GM12878 (cell line): ENCODE measurements at regions not wholly inside any gene's neighbourhood (a gene's known extent, or its start where the extent isn't known, plus 50 kb on each side); places are given as distances from the start of the nearest gene placed in this dataset.
"Not testable (repeated sequence)": the region's sequence is repeated elsewhere in the genome, so short reads cannot be mapped to it uniquely, and the experiment has no call there.

Experiments used
- ATAC-seq: fragments of 200-7000 bp; cut with Tn5 transposase; 3 replicates; pipeline ENCODE4 v1.9.1; 2020; ENCODE audit warnings: mild to moderate bottlenecking, moderate library complexity
- BruUV-seq: library from RNA; stranded (reverse); fragments of 400-500 nt; replicated peaks from 2 replicates; lab custom pipeline; 2021; lab: Mats Ljungman, UMichigan
- CTCF ChIA-PET: fragments of 300-600 bp; sonication (Branson Sonifier 250); formaldehyde crosslinking; extraction: SDS; loops from one replicate; lab custom pipeline; 2021; ENCODE audit warnings: inconsistent platforms; lab: Yijun Ruan, JAX
- POLR2A ChIA-PET: fragments of 350-600 bp; formaldehyde crosslinking; extraction: SDS; loops from one replicate; lab custom pipeline; 2021; ENCODE audit warnings: inconsistent platforms; lab: Charles Lee
- RAD21 ChIA-PET: fragments of 300-600 bp; sonication (Branson Sonifier 250); formaldehyde crosslinking; loops from one replicate; lab custom pipeline; 2023; ENCODE audit warnings: antibody characterized with exemption; ENCODE audit not compliant: unreplicated experiment; lab: Charles Lee
- SMC1A ChIA-PET: fragments of 300-600 bp; sonication (Branson Sonifier 250); formaldehyde crosslinking; loops from one replicate; lab custom pipeline; 2023; ENCODE audit not compliant: unreplicated experiment, uncharacterized antibody; lab: Charles Lee
- DNase-seq: peaks from one replicate; pipeline ENCODE4 v3.0.0-alpha.2; 2011; ENCODE audit warnings: low read depth, low spot score
- FAIRE-seq: peaks from 3 replicates; lab custom pipeline; 2011; peaks lifted over from hg19 to GRCh38; lab: Jason Lieb, UNC
- H2AFZ ChIP-seq: 2 replicates; pipeline ENCODE4 v1.6.0; 2011; ENCODE audit warnings: low read depth, low read length, control low read depth; ENCODE audit not compliant: control insufficient read depth
- H3K27ac ChIP-seq: 2 replicates; pipeline ENCODE4 v1.5.1; 2011; ENCODE audit warnings: control low read depth; ENCODE audit not compliant: control insufficient read depth, insufficient read depth
- H3K27me3 ChIP-seq, 2 experiments: replicated peaks in 1 of 2; 2 replicates each; pipeline versions ENCODE4 v1.6.0 to v1.6.1; 2011; ENCODE audit warnings: low read length in 1 of 2; ENCODE audit not compliant: control insufficient read depth in 2 of 2, insufficient read depth in 2 of 2
- H3K36me3 ChIP-seq, 2 experiments: 2 replicates each; pipeline ENCODE4 v1.5.1; 2011; ENCODE audit warnings: low read length in 1 of 2; ENCODE audit not compliant: control insufficient read depth in 2 of 2, insufficient read depth in 2 of 2
- H3K4me1 ChIP-seq: 2 replicates; pipeline ENCODE4 v1.6.1; 2011; ENCODE audit warnings: mild to moderate bottlenecking, low read length, moderate library complexity, mixed read lengths; ENCODE audit not compliant: control insufficient read depth, insufficient read depth
- H3K4me2 ChIP-seq: 2 replicates; pipeline ENCODE4 v1.6.0; 2011; ENCODE audit warnings: control low read depth; ENCODE audit not compliant: control insufficient read depth, insufficient read depth
- H3K4me3 ChIP-seq: fragments of 200-600 bp; sonication (generic); 2 replicates; pipeline ENCODE4 v1.5.1; 2016
- H3K79me2 ChIP-seq: 2 replicates; pipeline ENCODE4 v1.6.0; 2011; ENCODE audit warnings: low read length; ENCODE audit not compliant: control insufficient read depth, insufficient read depth
- H3K9ac ChIP-seq: 2 replicates; pipeline ENCODE4 v1.8.0; 2011; ENCODE audit warnings: low read length, control low read depth, mixed read lengths; ENCODE audit not compliant: control insufficient read depth, insufficient read depth
- H3K9me3 ChIP-seq: replicated peaks from 3 replicates; pipeline ENCODE4 v1.5.1; 2011; ENCODE audit warnings: mild to moderate bottlenecking, low read length; ENCODE audit not compliant: control insufficient read depth, insufficient read depth
- H4K20me1 ChIP-seq: 2 replicates; pipeline ENCODE4 v1.6.0; 2011; ENCODE audit not compliant: control insufficient read depth, insufficient read depth
- ATF2 ChIP-seq: IDR thresholded peaks from 2 replicates; pipeline ENCODE4 v1.6.1; 2012; ENCODE audit warnings: low read length, inconsistent platforms
- DPF2 ChIP-seq: fragments of 450-650 bp; IDR thresholded peaks from 2 replicates; pipeline ENCODE4 v1.6.1; 2017; ENCODE audit warnings: mild to moderate bottlenecking
- IKZF2 ChIP-seq, 2 experiments: fragments of 450-650 bp; IDR thresholded peaks; 2 replicates each; pipeline ENCODE4 v1.6.1; 2017; ENCODE audit warnings: mild to moderate bottlenecking in 2 of 2, moderate library complexity in 2 of 2
- NFXL1 ChIP-seq: fragments of 450-650 bp; IDR thresholded peaks from 2 replicates; pipeline ENCODE4 v1.6.1; 2017; ENCODE audit warnings: antibody characterized with exemption, mild to moderate bottlenecking, borderline replicate concordance
- ZBTB33 ChIP-seq: fragments of 450-650 bp; IDR thresholded peaks from 2 replicates; pipeline ENCODE4 v1.6.1; 2017; ENCODE audit warnings: mild to moderate bottlenecking
- ZNF592 ChIP-seq: fragments of 450-650 bp; IDR thresholded peaks from 2 replicates; pipeline ENCODE4 v1.6.1; 2017; ENCODE audit warnings: mild to moderate bottlenecking, moderate library complexity
- WGBS: methylation state at CpG from one replicate; pipeline ENCODE4 v1.1.6; 2016; ENCODE audit warnings: low lambda C conversion rate; ENCODE audit not compliant: insufficient replicate concordance, insufficient coverage; ENCODE audit errors: missing lambda C conversion rate; 5-methylcytosine and 5-hydroxymethylcytosine counted together
- in situ Hi-C: fragments of 300-500 bp; cut with MboI; formaldehyde crosslinking; loops from 9 replicates; pipeline ENCODE4 v1.14.3; 2018; ENCODE audit warnings: mixed read lengths
- intact Hi-C: fragments of 100-400 bp; cut with micrococcal nuclease; formaldehyde crosslinking; loops from one replicate; pipeline ENCODE4 v1.14.2; 2022; ENCODE audit not compliant: unreplicated experiment

DNA sequence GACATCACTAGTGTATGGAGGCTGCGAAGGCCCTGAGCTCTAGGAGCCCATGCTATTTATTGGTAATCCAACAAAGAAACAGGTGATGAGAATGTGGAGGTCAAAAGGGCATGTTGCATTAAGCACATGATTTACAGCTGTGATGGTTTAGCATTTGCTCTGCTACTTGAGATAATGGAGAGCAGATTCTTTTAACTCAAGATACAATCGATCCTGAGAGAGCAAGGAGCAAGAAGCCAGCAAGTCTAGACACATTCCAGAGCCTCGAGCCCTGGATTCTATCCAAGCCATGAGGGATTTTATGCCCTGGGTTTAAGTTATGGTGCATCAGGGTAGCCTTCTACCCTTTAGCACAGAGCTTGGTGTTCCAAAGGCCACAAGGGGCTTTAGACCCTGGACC is 85.3 kb upstream of the KCNMA1 start:
- in situ Hi-C loops, H3K79me2 ChIP-seq, H4K20me1 ChIP-seq, DNase-seq, H3K4me2 ChIP-seq, H3K4me3 ChIP-seq, H3K36me3 ChIP-seq, H3K27me3 ChIP-seq, H3K27ac ChIP-seq, H3K9ac ChIP-seq, H2AFZ ChIP-seq, ATAC-seq, intact Hi-C loops, H3K9me3 ChIP-seq, BruUV-seq, H3K4me1 ChIP-seq, FAIRE-seq: not testable (repeated sequence)
- ChIA-PET SMC1A (interaction anchor here (1.0 to 1.6 kb wide), 6 partner anchors 10 to 115 kb away, joined by 3 to 4 read pairs (median 4); no protein-coding TSS in a partner anchor), RAD21 (interaction anchor here (1.0 to 1.2 kb wide), 2 partner anchors 34 to 114 kb away, joined by 3 read pairs; no protein-coding TSS in a partner anchor), CTCF (interaction anchor here (0.6 to 15.5 kb wide), 9 partner anchors 10 to 514 kb away, joined by 3 to 175 read pairs (median 3); no protein-coding TSS in a partner anchor), POLR2A (interaction anchor here (0.6 kb wide), 1 partner anchor 77 kb away, joined by 3 read pairs; no protein-coding TSS in a partner anchor)
- WGBS: 31% methylated on average over 3 of the region's 3 CpGs

DNA sequence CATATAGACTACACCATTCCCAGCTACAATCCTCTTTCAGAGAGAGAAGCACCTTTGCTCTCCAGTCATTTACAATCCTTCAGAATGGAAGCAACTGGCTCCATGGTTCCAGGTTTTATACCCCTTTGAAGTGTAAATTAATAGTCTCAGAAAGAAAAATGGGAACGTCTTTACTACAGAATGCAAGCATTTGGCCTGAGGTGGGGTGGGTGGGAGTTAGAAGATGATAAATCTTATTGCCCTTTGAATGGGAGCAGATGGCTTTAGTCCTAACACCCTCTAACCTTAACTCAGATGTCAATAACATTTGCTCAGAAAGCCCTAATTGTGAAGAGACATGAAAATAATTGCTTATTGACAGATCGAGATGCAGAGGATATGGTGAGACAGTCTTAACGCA is 84.2 kb upstream of the KCNMA1 start:
- Histone ChIP-seq H3K27me3 (no peaks in the 10 kb centered on the region; a peak in 1 of 4 replicates), H3K4me1 (no peaks in the 10 kb centered on the region), H2AFZ (no peak overlapping the region; the same call in 1 of the 2 replicates), H4K20me1 (no peaks in the 10 kb centered on the region), H3K27ac (no peak overlapping the region), H3K4me3 (no peak overlapping the region), H3K79me2 (no peaks in the 10 kb centered on the region), H3K36me3 (no peaks in the 10 kb centered on the region), H3K4me2 (no peak overlapping the region), H3K9ac (no peak overlapping the region), H3K9me3 (no peaks in the 10 kb centered on the region)
- DNase-seq (no peak), ATAC-seq (no peak), FAIRE-seq (no peak)
- ChIA-PET SMC1A (interaction anchor here (0.8 kb wide), 1 partner anchor 10 kb away, joined by 3 read pairs; no protein-coding TSS in a partner anchor), RAD21 (no interaction called here), CTCF (interaction anchor here (0.8 to 15.5 kb wide), 7 partner anchors 9 to 552 kb away, joined by 3 to 340 read pairs (median 30); no protein-coding TSS in a partner anchor), POLR2A (no interaction called here)
- BruUV-seq: no TSS peak
- intact Hi-C loops (no loop called here), in situ Hi-C loops (no loop called here)
- 78% methylated on average over 3 of the region's 3 CpGs for WGBS
- TF ChIP-seq IKZF2 (IDR thresholded peaks at IDR 0.05) (no peak), ZBTB33 (no peak), NFXL1 (no peak), DPF2 (no peak), ATF2 (no peak), ZNF592 (no peak)
